Activated CD8-positive, alpha-beta memory T cell treated with anti-CD3 and anti-CD28 coated beads for 24 hours (primary cell): ENCODE measurements at regions not wholly inside any gene's neighbourhood (a gene's known extent, or its start where the extent isn't known, plus 50 kb on each side); places are given as distances from the start of the nearest gene placed in this dataset.
"Not testable (repeated sequence)": the region's sequence is repeated elsewhere in the genome, so short reads cannot be mapped to it uniquely, and the experiment has no call there.

Experiments
- DNase-seq: peaks from one replicate; pipeline ENCODE4 v3.0.0-alpha.2; 2020

GRCh38 chr6:54440549-54440948, 132.3 kb downstream of the TINAG start:
- no peak for DNase-seq

- no peak for DNase-seq
Observed at GRCh38 chr6:54441020-54441419, 132.8 kb downstream of the TINAG start.

GRCh38 chr6:54441687-54442248, 133.5 kb downstream of the TINAG start:
- no peak for DNase-seq

- no peak for DNase-seq
Observed at GRCh38 chr6:54445207-54445606, 137.0 kb downstream of the TINAG start.

GRCh38 chr6:54448617-54449016, 140.4 kb downstream of the TINAG start:
- DNase-seq: no peak

GRCh38 chr6:54451516-54451915, 143.3 kb downstream of the TINAG start:
- DNase-seq: no peak

GRCh38 chr6:54463354-54464024, 155.2 kb downstream of the TINAG start:
- DNase-seq: no peak

GRCh38 chr6:54465649-54466300, 157.5 kb downstream of the TINAG start:
- no peak for DNase-seq

GRCh38 chr6:54467384-54467783, 159.1 kb downstream of the TINAG start:
- DNase-seq: no peak

GRCh38 chr6:54473328-54473727, 165.1 kb downstream of the TINAG start:
- no peak for DNase-seq

- DNase-seq: no peak
Observed at GRCh38 chr6:54474898-54475297, 166.7 kb downstream of the TINAG start.

- no peak for DNase-seq
Observed at GRCh38 chr6:54481091-54481490, 172.8 kb downstream of the TINAG start.

GRCh38 chr6:54491431-54491830, 183.2 kb downstream of the TINAG start:
- no peak for DNase-seq

- no peak for DNase-seq
Observed at GRCh38 chr6:54493138-54493537, 184.9 kb downstream of the TINAG start.

GRCh38 chr6:54503144-54503543, 194.9 kb downstream of the TINAG start:
- DNase-seq: no peak

- DNase-seq: no peak
Observed at GRCh38 chr6:54515013-54515412, 206.8 kb downstream of the TINAG start.

- no peak for DNase-seq
Observed at GRCh38 chr6:54515713-54516112, 207.5 kb downstream of the TINAG start.

GRCh38 chr6:54516321-54516720, 208.1 kb downstream of the TINAG start:
- no peak for DNase-seq

GRCh38 chr6:54519161-54519560, 210.9 kb downstream of the TINAG start:
- no peak for DNase-seq

- DNase-seq: no peak
Observed at GRCh38 chr6:54525731-54526130, 217.5 kb downstream of the TINAG start.

GRCh38 chr6:54533567-54533966, 225.3 kb downstream of the TINAG start:
- no peak for DNase-seq

GRCh38 chr6:54535568-54535967, 227.3 kb downstream of the TINAG start:
- DNase-seq: no peak

- no peak for DNase-seq
Observed at GRCh38 chr6:54541541-54541940, 233.3 kb downstream of the TINAG start.

- no peak for DNase-seq
Observed at GRCh38 chr6:54559136-54559535, 250.9 kb downstream of the TINAG start.

- not testable (repeated sequence) for DNase-seq
Observed at GRCh38 chr6:54564188-54564587, 255.9 kb downstream of the TINAG start.
